A549 (cell line): ENCODE measurements at regions not wholly inside any gene's neighbourhood (a gene's known extent, or its start where the extent isn't known, plus 50 kb on each side); places are given as distances from the start of the nearest gene placed in this dataset.

Experiments used
- ATAC-seq, 2 experiments: fragments of 200-7000 bp in 1 of 2; fragments of >200 bp in 1 of 2; cut with Nextera tagmentation in 1 of 2; cut with Tn5 transposase in 1 of 2; 3 replicates each; pipeline versions ENCODE4 v1.8.0 to v1.9.1; 2018 to 2020; ENCODE audit warnings: mild to moderate bottlenecking in 1 of 2, moderate library complexity in 1 of 2
- CTCF ChIA-PET: fragments of 300-600 bp; sonication (Branson Sonifier 250); formaldehyde crosslinking; extraction: SDS; loops from one replicate; lab custom pipeline; 2021; ENCODE audit warnings: antibody characterized with exemption, inconsistent platforms; lab: Yijun Ruan, JAX
- POLR2A ChIA-PET: fragments of 350-600 bp; formaldehyde crosslinking; extraction: SDS; loops from one replicate; lab custom pipeline; 2021; ENCODE audit warnings: antibody characterized with exemption, inconsistent platforms; lab: Yijun Ruan, JAX
- DNase-seq, 2 experiments: peaks; one replicate each; pipeline versions ENCODE4 v3.0.0 to v3.0.0-alpha.2; 2011 to 2016; ENCODE audit warnings: low read depth in 1 of 2, low spot score in 1 of 2
- FAIRE-seq: peaks from 2 replicates; lab custom pipeline; 2011; peaks lifted over from hg19 to GRCh38; lab: Jason Lieb, UNC
- H3K27ac ChIP-seq, 2 experiments: fragments of >200 bp; sonication (Bioruptor Twin); formaldehyde crosslinking; 3 replicates each; pipeline ENCODE4 v1.5.1; 2016 to 2017
- H3K4me1 ChIP-seq: fragments of >200 bp; sonication (Bioruptor Twin); formaldehyde crosslinking; 3 replicates; pipeline ENCODE4 v1.6.1; 2016
- H3K4me2 ChIP-seq: fragments of >200 bp; sonication (Bioruptor Twin); formaldehyde crosslinking; 3 replicates; pipeline ENCODE4 v1.6.1; 2016
- H3K4me3 ChIP-seq: fragments of >200 bp; sonication (Bioruptor Twin); formaldehyde crosslinking; 3 replicates; pipeline ENCODE4 v1.5.1; 2016
- H3K9me3 ChIP-seq: fragments of >200 bp; sonication (Bioruptor Twin); formaldehyde crosslinking; 3 replicates; pipeline ENCODE4 v1.6.1; 2016
- CHD2 ChIP-seq: fragments of 150-350 bp; IDR thresholded peaks from 2 replicates; pipeline ENCODE4 v1.6.1; 2014; ENCODE audit warnings: low read length; ENCODE audit not compliant: partially characterized antibody
- CTCF ChIP-seq: fragments of >200 bp; sonication (Bioruptor Twin); formaldehyde crosslinking; IDR thresholded peaks from 3 replicates; pipeline ENCODE4 v1.5.1; 2016
- ESRRA ChIP-seq: fragments of 150-350 bp; IDR thresholded peaks from 2 replicates; pipeline ENCODE4 v1.6.1; 2014; ENCODE audit warnings: mild to moderate bottlenecking, low read length, borderline replicate concordance
- FOXS1 ChIP-seq: fragments of 250-450 bp; sonication (Bioruptor Pico); IDR thresholded peaks from 2 replicates; pipeline ENCODE4 v1.5.0; 2020; ENCODE audit warnings: mild to moderate bottlenecking, moderate library complexity
- HES2 ChIP-seq: fragments of >200 bp; sonication (Bioruptor Twin); formaldehyde crosslinking; IDR thresholded peaks from 2 replicates; pipeline ENCODE4 v1.6.1; 2016
- HEYL ChIP-seq: fragments of 250-450 bp; sonication (Bioruptor Pico); IDR thresholded peaks from 2 replicates; pipeline ENCODE4 v1.8.0; 2021; ENCODE audit warnings: mild to moderate bottlenecking, moderate library complexity
- HOXA7 ChIP-seq: fragments of 250-450 bp; sonication (Bioruptor Pico); IDR thresholded peaks from 2 replicates; pipeline ENCODE4 v1.5.0; 2020; ENCODE audit warnings: mild to moderate bottlenecking, moderate library complexity
- HOXB13 ChIP-seq: fragments of 250-450 bp; sonication (Bioruptor Pico); IDR thresholded peaks from 2 replicates; pipeline ENCODE4 v1.5.0; 2020; ENCODE audit warnings: low read depth, mild to moderate bottlenecking, moderate library complexity
- JUNB ChIP-seq: fragments of >200 bp; sonication (Bioruptor Twin); formaldehyde crosslinking; IDR thresholded peaks from 2 replicates; pipeline ENCODE4 v1.6.1; 2016
- KDM1A ChIP-seq: fragments of 200-600 bp; sonication (generic); IDR thresholded peaks from 2 replicates; pipeline ENCODE4 v1.6.1; 2016; ENCODE audit warnings: low read depth, mild to moderate bottlenecking
- MAX ChIP-seq: IDR thresholded peaks from 2 replicates; pipeline ENCODE4 v1.6.1; 2012
- MAZ ChIP-seq: fragments of 150-350 bp; IDR thresholded peaks from 2 replicates; pipeline ENCODE4 v1.6.1; 2014; ENCODE audit warnings: antibody characterized with exemption, low read depth, low read length, borderline replicate concordance
- MYC ChIP-seq: IDR thresholded peaks from 2 replicates; pipeline ENCODE4 v1.6.1; 2012; ENCODE audit warnings: mild to moderate bottlenecking, inconsistent platforms, low read length, improper control_type of control experiment, borderline replicate concordance
- NFE2L2 ChIP-seq: fragments of 150-350 bp; conservative IDR thresholded peaks from 2 replicates; pipeline ENCODE4 v1.6.1; 2014; ENCODE audit warnings: low read length
- NPAS2 ChIP-seq: fragments of 250-450 bp; sonication (Bioruptor Pico); IDR thresholded peaks from 2 replicates; pipeline ENCODE4 v1.8.0; 2022; ENCODE audit warnings: mild to moderate bottlenecking, moderate library complexity, borderline replicate concordance
- NR3C1 ChIP-seq: fragments of >200 bp; sonication (Bioruptor Twin); formaldehyde crosslinking; IDR thresholded peaks from 3 replicates; pipeline ENCODE4 v1.6.1; 2017
- REST ChIP-seq: fragments of 200-600 bp; sonication (generic); IDR thresholded peaks from 2 replicates; pipeline ENCODE4 v1.6.1; 2016; ENCODE audit warnings: antibody characterized with exemption, mild to moderate bottlenecking, moderate library complexity
- RNF2 ChIP-seq: fragments of 200-600 bp; sonication (generic); IDR thresholded peaks from 2 replicates; pipeline ENCODE4 v1.6.1; 2016; ENCODE audit warnings: low read depth, mild to moderate bottlenecking, antibody characterized with exemption, moderate library complexity, borderline replicate concordance
- SMC3 ChIP-seq: fragments of >200 bp; sonication (Bioruptor Twin); formaldehyde crosslinking; IDR thresholded peaks from 3 replicates; pipeline ENCODE4 v1.6.1; 2018; ENCODE audit warnings: inconsistent platforms
- TFCP2L1 ChIP-seq: fragments of 250-450 bp; sonication (Bioruptor Pico); IDR thresholded peaks from 2 replicates; pipeline ENCODE4 v1.5.0; 2021; ENCODE audit warnings: mild to moderate bottlenecking
- WGBS: methylation state at CpG from one replicate; pipeline ENCODE4 v1.1.6; 2017; ENCODE audit errors: missing lambda C conversion rate; 5-methylcytosine and 5-hydroxymethylcytosine counted together
- TF ChIP-seq, protein P1 (sequence below): fragments of 450-650 bp; IDR thresholded peaks from 2 replicates; pipeline ENCODE4 v1.6.1; 2014; ENCODE audit warnings: antibody characterized with exemption

- FAIRE-seq = no peak
- no peak for ATAC-seq
- H3K4me2 ChIP-seq = no peak overlapping the region
- 18% methylated on average over 4 of the region's 4 CpGs for WGBS
- POLR2A ChIA-PET = no interaction called here
- no peaks in the 10 kb centered on the region for H3K9me3 ChIP-seq
- no peaks in the 10 kb centered on the region for H3K4me1 ChIP-seq
- no peak overlapping the region for H3K27ac ChIP-seq
- CTCF ChIA-PET = no interaction called here
- TF ChIP-seq, protein P1, sequence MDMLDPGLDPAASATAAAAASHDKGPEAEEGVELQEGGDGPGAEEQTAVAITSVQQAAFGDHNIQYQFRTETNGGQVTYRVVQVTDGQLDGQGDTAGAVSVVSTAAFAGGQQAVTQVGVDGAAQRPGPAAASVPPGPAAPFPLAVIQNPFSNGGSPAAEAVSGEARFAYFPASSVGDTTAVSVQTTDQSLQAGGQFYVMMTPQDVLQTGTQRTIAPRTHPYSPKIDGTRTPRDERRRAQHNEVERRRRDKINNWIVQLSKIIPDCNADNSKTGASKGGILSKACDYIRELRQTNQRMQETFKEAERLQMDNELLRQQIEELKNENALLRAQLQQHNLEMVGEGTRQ = no peak
- TF ChIP-seq NFE2L2 (no peak), NR3C1 (no peak), HOXB13 (CRISPR knock-in tag) (no peak), FOXS1 (CRISPR knock-in tag) (no peak)
- DNase-seq = no peak
- H3K4me3 ChIP-seq = no peak overlapping the region
Measured at GRCh38 chr12:125744201-125744600, 679.0 kb downstream of the AACS start.

DNA sequence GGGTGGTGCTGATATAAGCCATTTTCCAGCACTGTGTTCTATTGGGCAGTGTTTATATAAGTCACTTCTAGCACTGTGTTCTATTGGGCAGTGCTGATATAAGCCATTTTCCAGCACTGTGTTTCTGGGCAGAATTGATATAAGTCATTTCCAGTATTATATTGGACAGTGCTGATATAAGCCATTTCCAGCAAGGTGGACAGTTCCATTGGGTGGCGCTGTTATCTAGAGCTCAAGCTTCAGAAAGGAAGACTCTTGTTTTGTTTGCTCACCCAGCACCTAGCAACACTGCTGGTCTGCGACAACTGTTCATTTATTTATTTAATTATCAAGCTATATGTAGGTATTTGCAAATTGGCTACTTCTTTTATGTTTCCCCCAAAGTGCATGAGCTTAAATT, 690.3 kb downstream of the AACS start:
- no peak for TF ChIP-seq SMC3
- TF ChIP-seq CHD2 = no peak
- no peak for TF ChIP-seq CTCF
- no peak for TF ChIP-seq RNF2
- no peak for TF ChIP-seq KDM1A
- TF ChIP-seq MAX = no peak
- TF ChIP-seq NPAS2 = no peak
- TF ChIP-seq, all 56 proteins: peak for 0
- POLR2A ChIA-PET = no interaction called here

GRCh38 chr12:125766091-125766490, 700.9 kb downstream of the AACS start:
- ATAC-seq (no peak), FAIRE-seq (no peak), DNase-seq (no peak)
- ChIA-PET CTCF (interaction anchor here (0.6 kb wide), 1 partner anchor 100 kb away, joined by 3 read pairs; no protein-coding TSS in a partner anchor), POLR2A (no interaction called here)
- H3K27ac ChIP-seq = no peak overlapping the region
- no peaks in the 10 kb centered on the region for H3K4me1 ChIP-seq
- WGBS = 27% methylated on average over 5 of the region's 5 CpGs
- H3K4me2 ChIP-seq = no peak overlapping the region
- H3K9me3 ChIP-seq = no peaks in the 10 kb centered on the region
- TF ChIP-seq ESRRA = no peak
- no peak overlapping the region for H3K4me3 ChIP-seq

More for the DNA sequence above, 690.3 kb downstream of the AACS start:
- CTCF ChIA-PET = no interaction called here
- ATAC-seq = no peak
- WGBS = 9% methylated on average over 1 of the region's 2 CpGs
- H3K27ac ChIP-seq = no peak overlapping the region
- no peak overlapping the region for H3K4me3 ChIP-seq
- DNase-seq = no peak
- H3K9me3 ChIP-seq = no peaks in the 10 kb centered on the region
- no peak for FAIRE-seq
- no peak overlapping the region for H3K4me2 ChIP-seq
- no peaks in the 10 kb centered on the region for H3K4me1 ChIP-seq

GRCh38 chr12:125772403-125772802, 707.2 kb downstream of the AACS start:
- ChIA-PET CTCF (no interaction called here), POLR2A (no interaction called here)

More at GRCh38 chr12:125772403-125772802, 707.2 kb downstream of the AACS start:
- Histone ChIP-seq H3K4me1 (no peaks in the 10 kb centered on the region), H3K4me2 (no peak overlapping the region), H3K4me3 (no peak overlapping the region), H3K9me3 (no peaks in the 10 kb centered on the region), H3K27ac (no peak overlapping the region)
- ATAC-seq = no peak
- FAIRE-seq = no peak
- 14% methylated on average over 2 of the region's 2 CpGs for WGBS
- no peak for DNase-seq
- TF ChIP-seq HOXA7 = no peak
- no peak for TF ChIP-seq HES2
- TF ChIP-seq MYC = no peak
- TF ChIP-seq, protein P1 = no peak
- TF ChIP-seq ESRRA = no peak
- no peak for TF ChIP-seq REST
- no peak for TF ChIP-seq HEYL (CRISPR knock-in tag)
- no peak for TF ChIP-seq MAX
- TF ChIP-seq MAZ = no peak
- no peak for TF ChIP-seq JUNB
- TF ChIP-seq TFCP2L1 = no peak
